Gastroesophageal sphincter (tissue), 2 donors: ENCODE measurements at regions not wholly inside any gene's neighbourhood (a gene's known extent, or its start where the extent isn't known, plus 50 kb on each side); places are given as distances from the start of the nearest gene placed in this dataset.

ENCODE experiments used
- EP300 ChIP-seq: sonication (generic); formaldehyde crosslinking; IDR thresholded peaks from one replicate; pipeline ENCODE4 v1.6.1; 2017; ENCODE audit warnings: antibody characterized with exemption, mild to moderate bottlenecking
- POLR2A ChIP-seq, 2 donors: fragments of 450-650 bp; IDR thresholded peaks; one replicate each; pipeline ENCODE4 v1.6.1; 2017; ENCODE audit warnings: antibody characterized with exemption in 2 of 2, mild to moderate bottlenecking in 2 of 2, moderate library complexity in 1 of 2

DNA sequence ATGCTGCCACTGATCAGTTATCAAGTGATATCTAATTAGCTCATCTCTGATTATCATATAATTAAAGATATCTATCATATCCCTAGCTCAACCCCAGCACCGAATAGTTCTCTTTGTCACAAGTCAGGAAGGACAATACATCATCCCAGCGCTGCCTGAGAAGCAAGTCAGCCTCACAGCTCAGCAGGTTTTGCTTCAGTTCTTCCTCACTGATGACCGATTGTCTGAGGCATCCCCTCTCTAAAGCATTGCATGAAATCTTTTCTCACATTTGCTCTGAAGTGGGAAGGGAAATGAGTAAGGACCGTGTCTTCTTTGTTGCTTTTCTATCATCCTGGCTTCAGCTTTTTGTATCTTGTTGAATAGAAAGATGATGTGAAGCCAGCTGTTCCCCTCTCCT lies 247.9 kb downstream of the CMPK2 start:
- no peak for TF ChIP-seq POLR2A (IDR thresholded peaks at IDR 0.05)
- no peak for TF ChIP-seq EP300
